ENCODE measurements at regions not wholly inside any gene's neighbourhood (a gene's known extent, or its start where the extent isn't known, plus 50 kb on each side); places are given as distances from the start of the nearest gene placed in this dataset.

- TF ChIP-seq CTCF (IDR thresholded peaks at IDR 0.05) (no peak), POLR2A (IDR thresholded peaks at IDR 0.05) (no peak)
Observed at GRCh38 chr7:85587785-85588184, 400.9 kb upstream of the SEMA3D start.

Measured in lower leg skin (tissue), 3 donors.